Tibial artery (tissue), 4 donors: ENCODE measurements at regions not wholly inside any gene's neighbourhood (a gene's known extent, or its start where the extent isn't known, plus 50 kb on each side); places are given as distances from the start of the nearest gene placed in this dataset.

Experiments used
- DNase-seq, 2 donors: peaks; one replicate each; pipeline ENCODE4 v3.0.0-alpha.2; 2019
- H3K27ac ChIP-seq, 2 donors: fragments of 200-600 bp; sonication (generic) in 1 of 2; 1 replicate in 1 of 2; 2 replicates in 1 of 2; pipeline ENCODE4 v1.5.1; 2018 to 2019; ENCODE audit warnings: mild to moderate bottlenecking in 1 of 2
- H3K27me3 ChIP-seq, 2 donors: fragments of 200-600 bp; sonication (generic) in 1 of 2; one replicate each; pipeline versions ENCODE4 v1.5.1 to v1.6.0; 2016 to 2019
- H3K36me3 ChIP-seq, 3 donors: fragments of 200-600 bp; sonication (generic) in 2 of 3; one replicate each; pipeline ENCODE4 v1.5.1; 2016 to 2019; ENCODE audit warnings: mild to moderate bottlenecking in 2 of 3
- H3K4me1 ChIP-seq, 4 donors: fragments of 200-600 bp; sonication (generic) in 2 of 4; 1 replicate in 3 of 4; 2 replicates in 1 of 4; pipeline ENCODE4 v1.5.1; 2016 to 2019
- H3K4me3 ChIP-seq, 2 donors: fragments of 200-600 bp; sonication (generic) in 1 of 2; 1 replicate in 1 of 2; 2 replicates in 1 of 2; pipeline ENCODE4 v1.5.1; 2018 to 2019; ENCODE audit warnings: mild to moderate bottlenecking in 2 of 2
- H3K9me3 ChIP-seq, 3 donors: fragments of 200-600 bp; sonication (generic) in 1 of 3; one replicate each; pipeline ENCODE4 v1.5.1; 2016 to 2019
- CTCF ChIP-seq, 2 experiments: fragments of 200-600 bp in 1 of 2; fragments of 450-650 bp in 1 of 2; IDR thresholded peaks; one replicate each; pipeline ENCODE4 v1.5.1; 2017 to 2019; ENCODE audit warnings: antibody characterized with exemption in 2 of 2, mild to moderate bottlenecking in 1 of 2, moderate library complexity in 1 of 2
- intact Hi-C: fragments of 100-400 bp; cut with DNase I; formaldehyde crosslinking; loops from one replicate; pipeline ENCODE4 v1.15.0; 2023; ENCODE audit warnings: low total_unique reads

GRCh38 chr5:20300110-20300509, 312.1 kb upstream of the CDH18 start:
- H3K9me3 ChIP-seq = peaks cover 0 to under 1% (median 0%) of the 10 kb centered on the region in 3 donors
- intact Hi-C loops = no loop called here
- no peak overlapping the region for H3K27ac ChIP-seq

GRCh38 chr5:20294696-20295095, 306.7 kb upstream of the CDH18 start:
- intact Hi-C loops = no loop called here
- no peak for TF ChIP-seq CTCF (IDR thresholded peaks at IDR 0.05)
- H3K36me3 ChIP-seq = no peaks in the 10 kb centered on the region
- no peaks in the 10 kb centered on the region for H3K4me1 ChIP-seq
- DNase-seq = no peak
- H3K4me3 ChIP-seq = no peak overlapping the region
- no peaks in the 10 kb centered on the region for H3K27me3 ChIP-seq
- no peaks in the 10 kb centered on the region for H3K9me3 ChIP-seq
- H3K27ac ChIP-seq = no peak overlapping the region

More at GRCh38 chr5:20300110-20300509, 312.1 kb upstream of the CDH18 start:
- Histone ChIP-seq H3K27me3 (no peaks in the 10 kb centered on the region), H3K4me1 (no peaks in the 10 kb centered on the region), H3K36me3 (no peaks in the 10 kb centered on the region), H3K4me3 (no peak overlapping the region)
- no peak for DNase-seq
- TF ChIP-seq CTCF (IDR thresholded peaks at IDR 0.05) = no peak

- Histone ChIP-seq H3K9me3 (no peaks in the 10 kb centered on the region), H3K4me1 (no peaks in the 10 kb centered on the region), H3K27ac (no peak overlapping the region), H3K4me3 (no peak overlapping the region), H3K36me3 (no peaks in the 10 kb centered on the region), H3K27me3 (no peaks in the 10 kb centered on the region)
- intact Hi-C loops = no loop called here
- no peak for TF ChIP-seq CTCF (IDR thresholded peaks at IDR 0.05)
- no peak for DNase-seq
Observed at GRCh38 chr5:20291766-20292165, 303.8 kb upstream of the CDH18 start.

DNA sequence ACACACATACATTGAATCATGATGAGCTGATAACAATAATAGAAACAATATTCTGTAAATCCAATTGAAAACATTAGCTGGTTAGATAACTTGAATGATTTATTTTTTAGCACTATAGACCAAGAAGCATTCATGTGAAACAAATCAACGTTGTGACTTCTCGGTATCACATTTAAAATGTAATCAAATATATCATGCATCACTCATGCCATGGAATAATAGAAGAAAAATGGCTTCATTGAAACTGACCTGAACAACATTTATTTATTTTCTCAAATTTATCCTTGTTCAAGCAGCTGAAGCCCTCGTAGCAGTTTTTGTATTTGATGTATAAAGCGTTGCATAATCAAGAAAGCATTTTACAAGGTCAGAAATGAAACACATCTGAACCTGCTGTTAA, 299.6 kb upstream of the CDH18 start:
- H3K27me3 ChIP-seq = no peaks in the 10 kb centered on the region
- no peak for DNase-seq
- no peaks in the 10 kb centered on the region for H3K36me3 ChIP-seq
- TF ChIP-seq CTCF (IDR thresholded peaks at IDR 0.05) = no peak
- no peaks in the 10 kb centered on the region for H3K9me3 ChIP-seq
- H3K4me3 ChIP-seq = no peak overlapping the region
- H3K4me1 ChIP-seq = no peaks in the 10 kb centered on the region
- no peak overlapping the region for H3K27ac ChIP-seq
- intact Hi-C loops = no loop called here

DNA sequence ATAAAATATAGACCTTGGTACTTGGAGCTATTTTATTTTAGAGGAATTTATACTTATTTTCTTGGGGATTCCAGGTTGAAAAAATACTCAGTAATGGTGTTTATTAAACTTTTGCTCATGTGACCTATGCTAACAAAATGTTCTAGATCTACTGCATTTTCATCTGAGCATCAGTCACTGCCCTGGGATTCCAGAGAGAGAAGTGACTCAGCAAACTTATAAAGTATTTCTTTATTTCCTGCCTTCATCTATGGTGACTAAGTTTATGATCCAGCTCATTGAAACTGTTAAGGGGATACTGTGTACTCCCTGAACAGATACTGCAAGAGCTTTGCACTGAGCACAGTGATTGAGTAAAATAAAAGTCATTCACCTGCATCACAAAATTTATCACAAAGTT, 298.5 kb upstream of the CDH18 start:
- H3K27me3 ChIP-seq = no peaks in the 10 kb centered on the region
- no peak overlapping the region for H3K27ac ChIP-seq
- H3K36me3 ChIP-seq = no peaks in the 10 kb centered on the region
- H3K4me1 ChIP-seq = no peaks in the 10 kb centered on the region
- no peak overlapping the region for H3K4me3 ChIP-seq
- TF ChIP-seq CTCF (IDR thresholded peaks at IDR 0.05) = no peak
- no peaks in the 10 kb centered on the region for H3K9me3 ChIP-seq
- intact Hi-C loops = no loop called here
- DNase-seq = no peak

DNA sequence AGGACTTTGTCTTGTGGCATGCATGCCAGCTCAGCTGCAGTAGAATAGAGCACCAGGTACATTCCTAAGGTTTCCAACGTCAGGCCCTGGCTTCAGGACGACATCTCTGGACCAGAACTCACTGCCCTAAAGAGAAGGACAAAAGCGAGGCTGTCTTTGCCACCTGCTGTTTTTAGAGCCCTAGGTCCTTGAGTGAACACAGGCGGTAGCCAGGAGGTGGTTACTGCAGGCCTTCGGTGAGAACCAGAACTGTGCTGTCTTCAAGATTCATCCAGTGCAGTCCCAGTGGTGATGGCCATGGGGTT, 288.9 kb upstream of the CDH18 start:
- DNase-seq = no peak
- TF ChIP-seq CTCF (IDR thresholded peaks at IDR 0.05) = no peak
- intact Hi-C loops = no loop called here
- H3K4me1 ChIP-seq = no peaks in the 10 kb centered on the region
- no peak overlapping the region for H3K27ac ChIP-seq
- no peaks in the 10 kb centered on the region for H3K27me3 ChIP-seq
- no peaks in the 10 kb centered on the region for H3K36me3 ChIP-seq
- H3K4me3 ChIP-seq = no peak overlapping the region
- H3K9me3 ChIP-seq = peaks cover 0 to 10% (median 7%) of the 10 kb centered on the region in 3 donors
